SK-N-SH (cell line): ENCODE measurements at regions not wholly inside any gene's neighbourhood (a gene's known extent, or its start where the extent isn't known, plus 50 kb on each side); places are given as distances from the start of the nearest gene placed in this dataset.

Experiments
- FOXJ3 ChIP-seq: sonication (generic); formaldehyde crosslinking; IDR thresholded peaks from 2 replicates; pipeline ENCODE4 v1.5.1; 2020; ENCODE audit warnings: mild to moderate bottlenecking, missing genetic modification reagents
- GATA2 ChIP-seq: sonication (generic); formaldehyde crosslinking; IDR thresholded peaks from 2 replicates; pipeline ENCODE4 v1.5.0; 2020; ENCODE audit warnings: mild to moderate bottlenecking, missing genetic modification reagents
- TAF1 ChIP-seq: IDR thresholded peaks from 2 replicates; pipeline ENCODE4 v1.6.1; 2012; ENCODE audit warnings: low read depth, mild to moderate bottlenecking, low read length, moderate library complexity, borderline replicate concordance
- TF ChIP-seq, protein P1 (sequence below): fragments of 200-600 bp; sonication (generic); IDR thresholded peaks from 2 replicates; pipeline ENCODE4 v1.6.1; 2017; ENCODE audit warnings: antibody characterized with exemption, mild to moderate bottlenecking, moderate library complexity
- TF ChIP-seq, protein P2 (sequence below): fragments of 150-350 bp; IDR thresholded peaks from 2 replicates; pipeline ENCODE4 v1.6.1; 2016; ENCODE audit warnings: mild to moderate bottlenecking, low read depth, low read length
- TF ChIP-seq, protein P3 (sequence below): IDR thresholded peaks from 2 replicates; pipeline ENCODE4 v1.4.0; 2012; ENCODE audit warnings: low read depth, borderline replicate concordance

GRCh38 chr10:33979195-33979594 lies 644.7 kb upstream of the NRP1 start:
- TF ChIP-seq, protein P1, sequence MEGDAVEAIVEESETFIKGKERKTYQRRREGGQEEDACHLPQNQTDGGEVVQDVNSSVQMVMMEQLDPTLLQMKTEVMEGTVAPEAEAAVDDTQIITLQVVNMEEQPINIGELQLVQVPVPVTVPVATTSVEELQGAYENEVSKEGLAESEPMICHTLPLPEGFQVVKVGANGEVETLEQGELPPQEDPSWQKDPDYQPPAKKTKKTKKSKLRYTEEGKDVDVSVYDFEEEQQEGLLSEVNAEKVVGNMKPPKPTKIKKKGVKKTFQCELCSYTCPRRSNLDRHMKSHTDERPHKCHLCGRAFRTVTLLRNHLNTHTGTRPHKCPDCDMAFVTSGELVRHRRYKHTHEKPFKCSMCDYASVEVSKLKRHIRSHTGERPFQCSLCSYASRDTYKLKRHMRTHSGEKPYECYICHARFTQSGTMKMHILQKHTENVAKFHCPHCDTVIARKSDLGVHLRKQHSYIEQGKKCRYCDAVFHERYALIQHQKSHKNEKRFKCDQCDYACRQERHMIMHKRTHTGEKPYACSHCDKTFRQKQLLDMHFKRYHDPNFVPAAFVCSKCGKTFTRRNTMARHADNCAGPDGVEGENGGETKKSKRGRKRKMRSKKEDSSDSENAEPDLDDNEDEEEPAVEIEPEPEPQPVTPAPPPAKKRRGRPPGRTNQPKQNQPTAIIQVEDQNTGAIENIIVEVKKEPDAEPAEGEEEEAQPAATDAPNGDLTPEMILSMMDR, result no peak
- TF ChIP-seq, protein P2, sequence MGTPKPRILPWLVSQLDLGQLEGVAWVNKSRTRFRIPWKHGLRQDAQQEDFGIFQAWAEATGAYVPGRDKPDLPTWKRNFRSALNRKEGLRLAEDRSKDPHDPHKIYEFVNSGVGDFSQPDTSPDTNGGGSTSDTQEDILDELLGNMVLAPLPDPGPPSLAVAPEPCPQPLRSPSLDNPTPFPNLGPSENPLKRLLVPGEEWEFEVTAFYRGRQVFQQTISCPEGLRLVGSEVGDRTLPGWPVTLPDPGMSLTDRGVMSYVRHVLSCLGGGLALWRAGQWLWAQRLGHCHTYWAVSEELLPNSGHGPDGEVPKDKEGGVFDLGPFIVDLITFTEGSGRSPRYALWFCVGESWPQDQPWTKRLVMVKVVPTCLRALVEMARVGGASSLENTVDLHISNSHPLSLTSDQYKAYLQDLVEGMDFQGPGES, result no peak
- TF ChIP-seq TAF1, result no peak
- TF ChIP-seq GATA2 (CRISPR knock-in tag), result no peak
- TF ChIP-seq FOXJ3 (CRISPR knock-in tag), result no peak
- TF ChIP-seq, protein P3, sequence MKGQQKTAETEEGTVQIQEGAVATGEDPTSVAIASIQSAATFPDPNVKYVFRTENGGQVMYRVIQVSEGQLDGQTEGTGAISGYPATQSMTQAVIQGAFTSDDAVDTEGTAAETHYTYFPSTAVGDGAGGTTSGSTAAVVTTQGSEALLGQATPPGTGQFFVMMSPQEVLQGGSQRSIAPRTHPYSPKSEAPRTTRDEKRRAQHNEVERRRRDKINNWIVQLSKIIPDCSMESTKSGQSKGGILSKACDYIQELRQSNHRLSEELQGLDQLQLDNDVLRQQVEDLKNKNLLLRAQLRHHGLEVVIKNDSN, result no peak
